ENCODE measurements at regions not wholly inside any gene's neighbourhood (a gene's known extent, or its start where the extent isn't known, plus 50 kb on each side); places are given as distances from the start of the nearest gene placed in this dataset.

- Mint-ChIP-seq H3K9me3 (peaks cover 0 to 2% of the 10 kb centered on the region in 2 donors), H3K4me1 (no peaks in the 10 kb centered on the region), H3K27me3 (ENCODE audit: low read depth in 2 of 2) (no peaks in the 10 kb centered on the region), H3K4me3 (no peak overlapping the region), H3K27ac (no peak overlapping the region), H3K36me3 (no peaks in the 10 kb centered on the region)
- no CpG with 5 or more reads among the region's 1 CpG for WGBS (ENCODE audit: insufficient coverage)
- TF ChIP-seq, protein P1, sequence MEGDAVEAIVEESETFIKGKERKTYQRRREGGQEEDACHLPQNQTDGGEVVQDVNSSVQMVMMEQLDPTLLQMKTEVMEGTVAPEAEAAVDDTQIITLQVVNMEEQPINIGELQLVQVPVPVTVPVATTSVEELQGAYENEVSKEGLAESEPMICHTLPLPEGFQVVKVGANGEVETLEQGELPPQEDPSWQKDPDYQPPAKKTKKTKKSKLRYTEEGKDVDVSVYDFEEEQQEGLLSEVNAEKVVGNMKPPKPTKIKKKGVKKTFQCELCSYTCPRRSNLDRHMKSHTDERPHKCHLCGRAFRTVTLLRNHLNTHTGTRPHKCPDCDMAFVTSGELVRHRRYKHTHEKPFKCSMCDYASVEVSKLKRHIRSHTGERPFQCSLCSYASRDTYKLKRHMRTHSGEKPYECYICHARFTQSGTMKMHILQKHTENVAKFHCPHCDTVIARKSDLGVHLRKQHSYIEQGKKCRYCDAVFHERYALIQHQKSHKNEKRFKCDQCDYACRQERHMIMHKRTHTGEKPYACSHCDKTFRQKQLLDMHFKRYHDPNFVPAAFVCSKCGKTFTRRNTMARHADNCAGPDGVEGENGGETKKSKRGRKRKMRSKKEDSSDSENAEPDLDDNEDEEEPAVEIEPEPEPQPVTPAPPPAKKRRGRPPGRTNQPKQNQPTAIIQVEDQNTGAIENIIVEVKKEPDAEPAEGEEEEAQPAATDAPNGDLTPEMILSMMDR (IDR thresholded peaks at IDR 0.05): no peak
- Histone ChIP-seq H3K9me3 (ENCODE audit: control insufficient read depth, insufficient read depth, low read length) (no peaks in the 10 kb centered on the region), H3K27me3 (ENCODE audit: control insufficient read depth, insufficient read depth, low read length) (no peaks in the 10 kb centered on the region), H3K36me3 (ENCODE audit: control insufficient read depth, insufficient read depth, low read length) (no peaks in the 10 kb centered on the region), H3K27ac (ENCODE audit: low read length) (no peak overlapping the region), H3K4me1 (ENCODE audit: control insufficient read depth, insufficient read depth, low read length) (no peaks in the 10 kb centered on the region), H3K4me3 (ENCODE audit: low read length) (no peak overlapping the region)
- intact Hi-C loops (cut with micrococcal nuclease): no loop called here
- no peak for DNase-seq
- no peak for ATAC-seq
Observed at GRCh38 chr12:127249428-127249827, 1017.5 kb upstream of the TMEM132C start.

DNA sequence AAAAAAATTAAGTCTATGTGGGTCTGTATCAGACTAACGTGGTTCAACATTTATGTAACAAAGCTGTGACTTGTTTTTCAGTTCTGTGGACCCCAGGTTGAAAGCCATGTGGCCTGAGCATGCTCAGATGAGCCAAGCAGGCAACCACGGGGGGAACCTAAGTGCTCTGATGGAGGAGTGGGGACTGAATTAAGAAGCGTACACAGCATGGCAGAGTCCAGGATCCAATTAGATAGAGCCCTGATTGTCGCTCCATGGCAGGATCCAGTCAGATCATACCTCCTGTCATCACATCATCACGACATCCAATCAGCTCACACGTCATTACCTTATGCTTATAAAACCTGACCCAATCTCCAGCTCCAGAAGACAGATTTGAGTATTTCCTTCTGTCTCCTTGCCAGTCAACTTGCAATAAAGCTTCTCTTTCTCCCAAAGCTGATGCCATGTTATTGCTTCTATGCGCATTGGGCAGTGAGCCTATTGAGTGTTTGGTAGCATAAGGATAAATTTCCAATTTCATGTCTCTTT, 1013.1 kb upstream of the TMEM132C start:
- intact Hi-C loops (cut with micrococcal nuclease): no loop called here
- Mint-ChIP-seq H3K9me3 (peaks cover 0 to 3% of the 10 kb centered on the region in 2 donors), H3K4me3 (no peak overlapping the region), H3K36me3 (no peaks in the 10 kb centered on the region), H3K27ac (no peak overlapping the region), H3K27me3 (ENCODE audit: low read depth in 2 of 2) (no peaks in the 10 kb centered on the region), H3K4me1 (no peaks in the 10 kb centered on the region)
- DNase-seq: no peak
- WGBS (ENCODE audit: insufficient coverage): 80% methylated on average over 6 of the region's 7 CpGs
- no peak overlapping the region for H3K27ac ChIP-seq (ENCODE audit: low read length)
- H3K9me3 ChIP-seq (ENCODE audit: control insufficient read depth, insufficient read depth, low read length): no peaks in the 10 kb centered on the region
- no peak for ATAC-seq
- no peaks in the 10 kb centered on the region for H3K4me1 ChIP-seq (ENCODE audit: control insufficient read depth, insufficient read depth, low read length)
- H3K27me3 ChIP-seq (ENCODE audit: control insufficient read depth, insufficient read depth, low read length): no peaks in the 10 kb centered on the region
- H3K36me3 ChIP-seq (ENCODE audit: control insufficient read depth, insufficient read depth, low read length): no peaks in the 10 kb centered on the region
- no peak overlapping the region for H3K4me3 ChIP-seq (ENCODE audit: low read length)
- TF ChIP-seq, protein P1 (IDR thresholded peaks at IDR 0.05): no peak

DNA sequence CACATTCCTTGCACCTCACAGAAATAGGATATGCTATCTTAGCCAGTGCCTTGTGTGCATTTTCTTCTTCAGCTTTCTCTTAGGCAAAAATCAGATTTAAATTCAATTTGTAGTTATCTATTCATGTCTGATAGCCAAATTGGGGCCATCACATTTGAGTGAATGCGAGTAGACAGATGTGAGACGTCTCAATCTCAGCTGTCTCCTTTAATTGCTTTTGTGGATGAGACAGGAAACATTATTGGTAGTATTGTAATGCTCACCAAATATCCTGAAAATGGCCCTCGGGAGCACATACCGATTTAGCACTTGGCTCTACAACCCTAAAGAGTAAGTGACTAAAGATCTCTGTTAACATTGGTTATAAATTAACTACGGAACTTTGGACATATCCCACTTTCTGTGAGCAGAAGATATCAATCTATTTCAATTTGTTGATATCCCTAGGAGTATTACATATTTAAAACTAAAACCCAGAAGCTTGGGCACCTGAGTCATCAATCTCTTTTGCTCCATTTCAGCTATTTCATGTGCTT, 1012.5 kb upstream of the TMEM132C start:
- 84% methylated on average over 4 of the region's 5 CpGs for WGBS (ENCODE audit: insufficient coverage)
- TF ChIP-seq, protein P1 (IDR thresholded peaks at IDR 0.05): no peak

GRCh38 chr12:127257366-127257935, 1009.5 kb upstream of the TMEM132C start:
- WGBS (ENCODE audit: insufficient coverage): 83% methylated on average over 5 of the region's 5 CpGs
- intact Hi-C loops (cut with micrococcal nuclease): no loop called here
- Mint-ChIP-seq H3K27ac (no peak overlapping the region), H3K27me3 (ENCODE audit: low read depth in 2 of 2) (no peaks in the 10 kb centered on the region), H3K36me3 (no peaks in the 10 kb centered on the region), H3K4me3 (no peak overlapping the region), H3K4me1 (no peaks in the 10 kb centered on the region), H3K9me3 (peaks cover 0 to 3% of the 10 kb centered on the region in 2 donors)
- Histone ChIP-seq H3K36me3 (ENCODE audit: control insufficient read depth, insufficient read depth, low read length) (no peaks in the 10 kb centered on the region), H3K4me3 (ENCODE audit: low read length) (no peak overlapping the region), H3K27me3 (ENCODE audit: control insufficient read depth, insufficient read depth, low read length) (no peaks in the 10 kb centered on the region), H3K4me1 (ENCODE audit: control insufficient read depth, insufficient read depth, low read length) (no peaks in the 10 kb centered on the region), H3K9me3 (ENCODE audit: control insufficient read depth, insufficient read depth, low read length) (no peaks in the 10 kb centered on the region), H3K27ac (ENCODE audit: low read length) (no peak overlapping the region)
- no peak for ATAC-seq
- TF ChIP-seq, protein P1 (IDR thresholded peaks at IDR 0.05): no peak
- no peak for DNase-seq

More for the DNA sequence above, 1012.5 kb upstream of the TMEM132C start:
- DNase-seq (no peak), ATAC-seq (no peak)
- Histone ChIP-seq H3K27me3 (ENCODE audit: control insufficient read depth, insufficient read depth, low read length) (no peaks in the 10 kb centered on the region), H3K4me1 (ENCODE audit: control insufficient read depth, insufficient read depth, low read length) (no peaks in the 10 kb centered on the region), H3K27ac (ENCODE audit: low read length) (no peak overlapping the region), H3K4me3 (ENCODE audit: low read length) (no peak overlapping the region), H3K9me3 (ENCODE audit: control insufficient read depth, insufficient read depth, low read length) (no peaks in the 10 kb centered on the region), H3K36me3 (ENCODE audit: control insufficient read depth, insufficient read depth, low read length) (no peaks in the 10 kb centered on the region)
- Mint-ChIP-seq H3K27ac (no peak overlapping the region), H3K36me3 (no peaks in the 10 kb centered on the region), H3K4me3 (no peak overlapping the region), H3K27me3 (ENCODE audit: low read depth in 2 of 2) (no peaks in the 10 kb centered on the region), H3K4me1 (no peaks in the 10 kb centered on the region), H3K9me3 (peaks cover 0 to 3% of the 10 kb centered on the region in 2 donors)
- intact Hi-C loops (cut with micrococcal nuclease): no loop called here

All from natural killer cell (primary cell).